Testis (tissue), 2 donors: ENCODE measurements at regions not wholly inside any gene's neighbourhood (a gene's known extent, or its start where the extent isn't known, plus 50 kb on each side); places are given as distances from the start of the nearest gene placed in this dataset.
A peak's percentile ranks its signal among the peaks of the same experiment; 100 is the strongest.

ENCODE experiments used
- DNase-seq: peaks from one replicate; pipeline ENCODE4 v3.0.0-alpha.2; 2019
- H3K27ac ChIP-seq, 2 donors: fragments of 200-600 bp; sonication (generic); one replicate each; pipeline ENCODE4 v1.5.1; 2019
- H3K27me3 ChIP-seq: fragments of 200-600 bp; sonication (generic); one replicate; pipeline ENCODE4 v1.5.1; 2019
- H3K36me3 ChIP-seq: fragments of 200-600 bp; sonication (generic); one replicate; pipeline ENCODE4 v1.5.1; 2017; ENCODE audit warnings: low read depth; ENCODE audit errors: missing control alignments
- H3K4me1 ChIP-seq: fragments of 200-600 bp; sonication (generic); one replicate; pipeline ENCODE4 v1.5.1; 2019
- H3K4me3 ChIP-seq, 2 donors: fragments of 200-600 bp; sonication (generic); one replicate each; pipeline ENCODE4 v1.5.1; 2017 to 2019
- H3K9me3 ChIP-seq: fragments of 200-600 bp; sonication (generic); one replicate; pipeline ENCODE4 v1.5.1; 2017
- POLR2A ChIP-seq: fragments of 450-650 bp; IDR thresholded peaks from one replicate; pipeline ENCODE4 v1.6.1; 2017; ENCODE audit warnings: antibody characterized with exemption, mild to moderate bottlenecking, moderate library complexity
- WGBS, 2 donors: methylation state at CpG; one replicate each; pipeline ENCODE4 v1.1.5; 2018; 5-methylcytosine and 5-hydroxymethylcytosine counted together
- intact Hi-C: fragments of 100-400 bp; cut with DNase I; formaldehyde crosslinking; loops from one replicate; pipeline ENCODE4 v1.15.1; 2023; ENCODE audit warnings: low total_unique reads
- TF ChIP-seq, protein P1 (sequence below), 3 experiments: fragments of 450-650 bp in 2 of 3; fragments of 200-600 bp in 1 of 3; sonication (generic) in 1 of 3; IDR thresholded peaks; one replicate each; pipeline ENCODE4 v1.5.1; 2016 to 2019; ENCODE audit warnings: antibody characterized with exemption in 3 of 3, mild to moderate bottlenecking in 2 of 3, moderate library complexity in 1 of 3

- H3K27ac ChIP-seq: no peak overlapping the region
- H3K4me1 ChIP-seq: no peaks in the 10 kb centered on the region
- no peaks in the 10 kb centered on the region for H3K27me3 ChIP-seq
- 67 to 86% methylated on average over 5 to 9 of the region's 9 CpGs for WGBS, 2 donors
- no peak for TF ChIP-seq POLR2A
- TF ChIP-seq, protein P1, sequence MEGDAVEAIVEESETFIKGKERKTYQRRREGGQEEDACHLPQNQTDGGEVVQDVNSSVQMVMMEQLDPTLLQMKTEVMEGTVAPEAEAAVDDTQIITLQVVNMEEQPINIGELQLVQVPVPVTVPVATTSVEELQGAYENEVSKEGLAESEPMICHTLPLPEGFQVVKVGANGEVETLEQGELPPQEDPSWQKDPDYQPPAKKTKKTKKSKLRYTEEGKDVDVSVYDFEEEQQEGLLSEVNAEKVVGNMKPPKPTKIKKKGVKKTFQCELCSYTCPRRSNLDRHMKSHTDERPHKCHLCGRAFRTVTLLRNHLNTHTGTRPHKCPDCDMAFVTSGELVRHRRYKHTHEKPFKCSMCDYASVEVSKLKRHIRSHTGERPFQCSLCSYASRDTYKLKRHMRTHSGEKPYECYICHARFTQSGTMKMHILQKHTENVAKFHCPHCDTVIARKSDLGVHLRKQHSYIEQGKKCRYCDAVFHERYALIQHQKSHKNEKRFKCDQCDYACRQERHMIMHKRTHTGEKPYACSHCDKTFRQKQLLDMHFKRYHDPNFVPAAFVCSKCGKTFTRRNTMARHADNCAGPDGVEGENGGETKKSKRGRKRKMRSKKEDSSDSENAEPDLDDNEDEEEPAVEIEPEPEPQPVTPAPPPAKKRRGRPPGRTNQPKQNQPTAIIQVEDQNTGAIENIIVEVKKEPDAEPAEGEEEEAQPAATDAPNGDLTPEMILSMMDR (IDR thresholded peaks at IDR 0.05): no peak
- intact Hi-C loops: no loop called here
- no peaks in the 10 kb centered on the region for H3K9me3 ChIP-seq
- DNase-seq: peak; percentile 90
- no peaks in the 10 kb centered on the region for H3K36me3 ChIP-seq
- peak overlapping the region; percentile 33 to 43 for H3K4me3 ChIP-seq
Observed at GRCh38 chr1:24254783-24255182, 64.4 kb upstream of the GRHL3 start.

DNA sequence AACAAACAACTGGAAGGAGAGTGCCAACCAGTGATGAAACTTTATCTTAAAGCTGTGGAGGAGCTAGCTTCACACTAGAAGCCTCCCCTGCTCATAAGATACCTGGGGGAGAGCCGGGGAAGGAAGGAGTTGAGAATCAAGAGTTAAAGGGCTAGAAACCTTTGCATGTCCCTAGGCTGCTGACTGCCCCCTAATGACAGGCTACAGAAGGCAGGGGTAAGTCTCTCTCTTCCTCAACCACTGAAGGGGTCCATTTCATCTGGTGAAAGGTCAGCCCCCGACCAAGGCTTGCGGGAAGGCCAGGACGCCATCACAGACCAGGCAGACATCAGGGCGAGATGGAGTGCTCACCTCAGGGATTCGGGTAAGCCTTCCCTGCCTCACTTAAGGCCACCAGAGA, 65.6 kb upstream of the GRHL3 start:
- H3K4me1 ChIP-seq: no peaks in the 10 kb centered on the region
- H3K36me3 ChIP-seq: no peaks in the 10 kb centered on the region
- intact Hi-C loops: no loop called here
- H3K27ac ChIP-seq: no peak overlapping the region
- DNase-seq: no peak
- H3K9me3 ChIP-seq: no peaks in the 10 kb centered on the region
- H3K27me3 ChIP-seq: no peaks in the 10 kb centered on the region
- no peak for TF ChIP-seq POLR2A
- TF ChIP-seq, protein P1 (IDR thresholded peaks at IDR 0.05): no peak
- 65 to 70% methylated on average over 6 of the region's 6 CpGs for WGBS, 2 donors
- H3K4me3 ChIP-seq: no peak overlapping the region

DNA sequence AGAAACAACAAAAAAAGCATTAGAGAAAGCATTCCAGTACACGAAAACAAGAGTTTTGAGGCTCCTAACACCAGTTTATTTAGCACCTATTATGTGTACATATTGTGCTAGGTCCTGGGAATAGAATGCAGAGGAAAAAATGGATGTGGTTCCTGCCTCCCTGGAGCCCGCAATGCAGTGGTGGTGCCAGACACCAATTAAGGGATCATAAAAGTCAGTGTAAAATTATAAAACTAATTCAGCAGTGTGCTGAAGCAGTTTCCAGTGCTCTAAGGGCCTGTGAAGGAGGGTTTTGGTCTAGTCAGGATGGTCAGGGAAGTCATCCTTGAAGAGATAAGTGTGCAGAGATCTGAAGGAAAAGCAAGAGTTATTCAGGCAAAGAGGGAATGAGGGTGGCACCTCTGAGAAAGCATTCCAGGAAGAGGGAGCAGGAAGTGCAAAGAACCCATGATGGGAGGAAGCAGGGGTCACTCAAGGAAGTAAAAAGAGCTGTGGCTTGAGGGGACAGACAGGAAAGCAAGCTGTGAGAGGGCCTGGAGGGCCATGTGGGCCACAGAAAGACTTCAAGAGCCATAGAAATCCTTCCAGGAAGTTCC, 65.2 kb upstream of the IFNLR1 start:
- Histone ChIP-seq H3K36me3 (no peaks in the 10 kb centered on the region), H3K27ac (no peak overlapping the region), H3K27me3 (no peaks in the 10 kb centered on the region), H3K4me1 (no peaks in the 10 kb centered on the region), H3K4me3 (no peak overlapping the region), H3K9me3 (no peaks in the 10 kb centered on the region)
- TF ChIP-seq, protein P1 (IDR thresholded peaks at IDR 0.05): no peak
- TF ChIP-seq POLR2A: no peak
- intact Hi-C loops: no loop called here
- WGBS, 2 donors: 86% methylated on average over 2 of the region's 2 CpGs
- no peak for DNase-seq

GRCh38 chr1:24251501-24251900, 64.4 kb upstream of the IFNLR1 start:
- Histone ChIP-seq H3K4me3 (no peak overlapping the region), H3K27ac (no peak overlapping the region), H3K27me3 (no peaks in the 10 kb centered on the region), H3K9me3 (no peaks in the 10 kb centered on the region), H3K36me3 (no peaks in the 10 kb centered on the region), H3K4me1 (no peaks in the 10 kb centered on the region)
- TF ChIP-seq POLR2A: no peak
- TF ChIP-seq, protein P1 (IDR thresholded peaks at IDR 0.05): no peak
- 96 to 98% methylated on average over 2 of the region's 2 CpGs for WGBS, 2 donors
- DNase-seq: no peak
- intact Hi-C loops: no loop called here

DNA sequence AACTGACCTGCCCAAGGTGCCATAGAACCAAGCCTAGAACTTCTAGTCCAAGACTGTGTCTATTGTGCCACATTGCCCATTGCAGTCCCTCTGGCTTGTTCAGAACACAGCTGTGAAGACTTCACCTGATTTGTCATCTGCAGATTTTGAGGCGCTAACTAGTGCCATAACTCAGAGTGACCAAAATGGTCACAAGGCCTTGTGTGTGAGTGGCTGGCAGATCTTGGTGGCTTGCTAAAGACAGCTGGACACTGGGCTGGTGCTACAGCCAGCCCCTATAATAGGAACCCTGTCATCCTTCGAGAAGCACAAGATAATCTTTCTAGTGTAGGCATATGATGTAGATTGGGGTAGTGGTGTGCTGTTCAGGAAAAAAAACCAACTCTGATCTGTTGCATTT, 63.7 kb upstream of the IFNLR1 start:
- Histone ChIP-seq H3K27me3 (no peaks in the 10 kb centered on the region), H3K4me3 (no peak overlapping the region), H3K4me1 (no peaks in the 10 kb centered on the region), H3K36me3 (no peaks in the 10 kb centered on the region), H3K9me3 (no peaks in the 10 kb centered on the region), H3K27ac (no peak overlapping the region)
- 92 to 100% methylated on average over 2 of the region's 2 CpGs for WGBS, 2 donors
- intact Hi-C loops: no loop called here
- DNase-seq: no peak
- TF ChIP-seq, protein P1 (IDR thresholded peaks at IDR 0.05): no peak
- TF ChIP-seq POLR2A: no peak
